Neural progenitor cell (in vitro differentiated cells): ENCODE measurements at regions not wholly inside any gene's neighbourhood (a gene's known extent, or its start where the extent isn't known, plus 50 kb on each side); places are given as distances from the start of the nearest gene placed in this dataset.

Experiments used
- DNase-seq: peaks from one replicate; pipeline ENCODE4 v3.0.0-alpha.2; 2016; ENCODE audit warnings: low spot score
- H2AFZ ChIP-seq: fragments of 200-600 bp; sonication (generic); replicated peaks from 2 replicates; pipeline ENCODE4 v1.6.1; 2016; ENCODE audit warnings: antibody characterized with exemption
- H3F3A ChIP-seq: fragments of 200-600 bp; sonication (generic); 2 replicates; pipeline ENCODE4 v1.6.1; 2016; ENCODE audit warnings: antibody characterized with exemption, low read depth
- H3K27ac ChIP-seq: fragments of 200-600 bp; sonication (generic); 2 replicates; pipeline ENCODE4 v1.5.1; 2016; ENCODE audit warnings: mild to moderate bottlenecking
- H3K27me3 ChIP-seq: fragments of 200-600 bp; sonication (generic); 2 replicates; pipeline ENCODE4 v1.6.1; 2016; ENCODE audit warnings: mild to moderate bottlenecking, moderate library complexity
- H3K36me3 ChIP-seq: fragments of 200-600 bp; sonication (generic); 2 replicates; pipeline ENCODE4 v1.5.1; 2016
- H3K4me1 ChIP-seq: fragments of 200-600 bp; sonication (generic); 2 replicates; pipeline ENCODE4 v1.6.1; 2016; ENCODE audit warnings: mixed run types
- H3K4me2 ChIP-seq: fragments of 200-600 bp; sonication (generic); 2 replicates; pipeline ENCODE4 v1.6.1; 2016
- H3K4me3 ChIP-seq: fragments of 200-600 bp; sonication (generic); 2 replicates; pipeline ENCODE4 v1.5.1; 2016
- H3K79me2 ChIP-seq: fragments of 200-600 bp; sonication (generic); 2 replicates; pipeline ENCODE4 v1.6.1; 2016; ENCODE audit warnings: low read depth
- H3K9ac ChIP-seq: fragments of 200-600 bp; sonication (generic); 2 replicates; pipeline ENCODE4 v1.6.1; 2016
- H3K9me3 ChIP-seq: fragments of 200-600 bp; sonication (generic); 2 replicates; pipeline ENCODE4 v1.5.1; 2016; ENCODE audit warnings: low read depth
- H4K20me1 ChIP-seq: fragments of 200-600 bp; sonication (generic); 2 replicates; pipeline ENCODE4 v1.6.1; 2016; ENCODE audit warnings: low read depth
- H3K27ac Mint-ChIP-seq: 3 replicates; pipeline ENCODE4 v1.8.0; 2021; ENCODE audit warnings: mixed read lengths
- H3K27me3 Mint-ChIP-seq: 2 replicates; pipeline ENCODE4 v1.8.0; 2022; ENCODE audit warnings: low read depth, mild to moderate bottlenecking, inconsistent platforms, moderate library complexity, mixed read lengths; ENCODE audit not compliant: insufficient read depth
- H3K36me3 Mint-ChIP-seq: 3 replicates; pipeline ENCODE4 v1.8.0; 2021; ENCODE audit warnings: mixed read lengths
- H3K4me1 Mint-ChIP-seq: 3 replicates; pipeline ENCODE4 v1.8.0; 2021; ENCODE audit warnings: mixed read lengths
- H3K4me3 Mint-ChIP-seq: 3 replicates; pipeline ENCODE4 v1.8.0; 2021; ENCODE audit warnings: mild to moderate bottlenecking, moderate library complexity, mixed read lengths
- H3K9me3 Mint-ChIP-seq: 3 replicates; pipeline ENCODE4 v1.8.0; 2020; ENCODE audit warnings: mixed read lengths
- CTCF ChIP-seq: fragments of 200-600 bp; sonication (generic); IDR thresholded peaks from 2 replicates; pipeline ENCODE4 v1.5.1; 2017; ENCODE audit warnings: antibody characterized with exemption, mild to moderate bottlenecking
- EZH2 ChIP-seq: fragments of 200-600 bp; sonication (generic); IDR thresholded peaks from 2 replicates; pipeline ENCODE4 v1.6.1; 2017; ENCODE audit warnings: antibody characterized with exemption, mild to moderate bottlenecking, moderate library complexity
- EZH2phosphoT487 ChIP-seq: fragments of 200-600 bp; sonication (generic); IDR thresholded peaks from 2 replicates; pipeline ENCODE4 v1.6.1; 2017; ENCODE audit warnings: antibody characterized with exemption

- DNase-seq: no peak
- no peaks in the 10 kb centered on the region for H3K36me3 ChIP-seq
- no peak overlapping the region for H2AFZ ChIP-seq
- peaks cover 7% of the 10 kb centered on the region for H3K4me1 ChIP-seq
- H3K9ac ChIP-seq: no peak overlapping the region
- no peaks in the 10 kb centered on the region for H3K27me3 Mint-ChIP-seq
- TF ChIP-seq CTCF: no peak
- no peak for TF ChIP-seq EZH2
- TF ChIP-seq EZH2phosphoT487: no peak
- H3F3A ChIP-seq: peaks cover 7% of the 10 kb centered on the region
- no peak overlapping the region for H3K4me3 Mint-ChIP-seq
- no peaks in the 10 kb centered on the region for H4K20me1 ChIP-seq
- no peak overlapping the region for H3K27ac Mint-ChIP-seq
- peaks cover 25% of the 10 kb centered on the region for H3K4me1 Mint-ChIP-seq
- no peaks in the 10 kb centered on the region for H3K9me3 ChIP-seq
- peaks cover 26% of the 10 kb centered on the region for H3K36me3 Mint-ChIP-seq
- H3K79me2 ChIP-seq: no peaks in the 10 kb centered on the region
- H3K9me3 Mint-ChIP-seq: peaks cover 31% of the 10 kb centered on the region
- no peak overlapping the region for H3K27ac ChIP-seq
- no peak overlapping the region for H3K4me3 ChIP-seq
- H3K4me2 ChIP-seq: no peak overlapping the region
- H3K27me3 ChIP-seq: no peaks in the 10 kb centered on the region
Measured at GRCh38 chr2:133655610-133656009, 87.3 kb upstream of the NCKAP5 start.

- Histone ChIP-seq H3F3A (peaks cover 7% of the 10 kb centered on the region), H2AFZ (no peak overlapping the region), H4K20me1 (no peaks in the 10 kb centered on the region), H3K79me2 (no peaks in the 10 kb centered on the region), H3K36me3 (no peaks in the 10 kb centered on the region), H3K27me3 (no peaks in the 10 kb centered on the region), H3K27ac (no peak overlapping the region), H3K4me2 (no peak overlapping the region), H3K4me1 (peaks cover 7% of the 10 kb centered on the region), H3K9ac (no peak overlapping the region), H3K9me3 (no peaks in the 10 kb centered on the region), H3K4me3 (no peak overlapping the region)
- no peak for DNase-seq
- Mint-ChIP-seq H3K36me3 (peaks cover 23% of the 10 kb centered on the region), H3K27me3 (no peaks in the 10 kb centered on the region), H3K4me3 (no peak overlapping the region), H3K27ac (peak overlapping the region; percentile 12), H3K4me1 (peaks cover 38% of the 10 kb centered on the region), H3K9me3 (peaks cover 28% of the 10 kb centered on the region)
- TF ChIP-seq CTCF (no peak), EZH2phosphoT487 (no peak), EZH2 (no peak)
Measured at GRCh38 chr2:133657591-133657990, 89.3 kb upstream of the NCKAP5 start.

- Histone ChIP-seq H3F3A (peaks cover 7% of the 10 kb centered on the region), H2AFZ (peak overlapping the region; percentile 26)
- H3K27me3 Mint-ChIP-seq: no peaks in the 10 kb centered on the region
Measured at GRCh38 chr2:133658020-133658903, 90.0 kb upstream of the NCKAP5 start.

More at GRCh38 chr2:133658020-133658903, 90.0 kb upstream of the NCKAP5 start:
- Histone ChIP-seq H3K36me3 (no peaks in the 10 kb centered on the region), H3K4me3 (no peak overlapping the region), H3K9me3 (no peaks in the 10 kb centered on the region), H3K79me2 (no peaks in the 10 kb centered on the region), H3K27me3 (no peaks in the 10 kb centered on the region), H4K20me1 (no peaks in the 10 kb centered on the region), H3K27ac (no peak overlapping the region), H3K4me2 (no peak overlapping the region), H3K9ac (no peak overlapping the region), H3K4me1 (peaks cover 7% of the 10 kb centered on the region)
- no peak for TF ChIP-seq CTCF
- TF ChIP-seq EZH2: no peak
- TF ChIP-seq EZH2phosphoT487: no peak
- H3K9me3 Mint-ChIP-seq: peaks cover 29% of the 10 kb centered on the region
- peaks cover 38% of the 10 kb centered on the region for H3K4me1 Mint-ChIP-seq
- DNase-seq: peak; percentile 67
- peak overlapping the region; percentile 79 for H3K27ac Mint-ChIP-seq
- H3K36me3 Mint-ChIP-seq: peaks cover 23% of the 10 kb centered on the region
- peak overlapping the region; percentile 21 for H3K4me3 Mint-ChIP-seq
